ENCODE measurements at regions not wholly inside any gene's neighbourhood (a gene's known extent, or its start where the extent isn't known, plus 50 kb on each side); places are given as distances from the start of the nearest gene placed in this dataset.

DNA sequence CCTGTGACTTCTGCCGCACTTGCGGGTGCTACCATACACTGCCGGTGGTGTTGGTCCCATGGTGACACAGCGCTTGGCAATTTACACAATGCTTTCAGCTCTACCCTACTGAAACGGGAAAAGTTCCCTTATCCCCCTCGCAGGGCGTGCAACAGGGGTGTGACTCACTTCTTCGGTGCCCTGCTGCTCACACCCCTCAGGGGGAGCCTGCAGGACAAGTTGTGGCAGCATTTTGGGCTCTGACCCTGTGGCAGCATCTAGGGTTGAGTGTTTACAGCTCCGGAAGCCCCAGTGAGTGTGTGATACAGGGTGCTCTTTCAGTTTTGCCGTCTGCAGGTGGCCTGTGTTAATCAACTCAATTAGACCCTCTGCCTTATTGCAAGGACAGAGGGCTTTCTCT is 324.7 kb upstream of the RGMA start:
- TF ChIP-seq EZH2 (IDR thresholded peaks at IDR 0.05; ENCODE audit: borderline replicate concordance), result no peak
- TF ChIP-seq CTCF (IDR thresholded peaks at IDR 0.05; ENCODE audit: poor library complexity), result no peak
- no peak for TF ChIP-seq EZH2phosphoT487 (IDR thresholded peaks at IDR 0.05; ENCODE audit: low read depth, severe bottlenecking, unreplicated experiment)

Measured in hepatocyte (in vitro differentiated cells).